ENCODE measurements at regions not wholly inside any gene's neighbourhood (a gene's known extent, or its start where the extent isn't known, plus 50 kb on each side); places are given as distances from the start of the nearest gene placed in this dataset.
A peak's percentile ranks its signal among the peaks of the same experiment; 100 is the strongest.
"Not testable (repeated sequence)": the region's sequence is repeated elsewhere in the genome, so short reads cannot be mapped to it uniquely, and the experiment has no call there.

DNA sequence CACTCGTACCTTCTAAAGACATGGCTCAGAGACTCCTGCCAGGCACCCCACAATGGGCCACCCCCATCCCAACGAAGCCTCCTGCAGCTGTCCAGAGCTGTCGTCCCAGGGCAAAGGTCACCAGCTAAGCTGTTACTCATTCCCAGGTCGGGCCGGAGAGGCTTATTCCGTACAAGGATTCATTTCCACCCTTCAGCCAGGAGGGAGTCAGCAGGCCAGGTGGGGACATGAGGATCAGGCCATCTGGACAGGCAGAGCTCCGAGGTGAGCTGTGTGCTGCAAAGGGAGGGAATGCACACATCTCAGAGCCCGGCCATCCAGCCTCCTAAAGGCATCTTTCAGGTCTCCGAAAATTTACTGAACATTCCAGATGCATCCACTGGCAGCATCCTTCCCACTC, 63.9 kb upstream of the NANOS1 start:
- DNase-seq (ENCODE audit: low read depth), result no peak

DNA sequence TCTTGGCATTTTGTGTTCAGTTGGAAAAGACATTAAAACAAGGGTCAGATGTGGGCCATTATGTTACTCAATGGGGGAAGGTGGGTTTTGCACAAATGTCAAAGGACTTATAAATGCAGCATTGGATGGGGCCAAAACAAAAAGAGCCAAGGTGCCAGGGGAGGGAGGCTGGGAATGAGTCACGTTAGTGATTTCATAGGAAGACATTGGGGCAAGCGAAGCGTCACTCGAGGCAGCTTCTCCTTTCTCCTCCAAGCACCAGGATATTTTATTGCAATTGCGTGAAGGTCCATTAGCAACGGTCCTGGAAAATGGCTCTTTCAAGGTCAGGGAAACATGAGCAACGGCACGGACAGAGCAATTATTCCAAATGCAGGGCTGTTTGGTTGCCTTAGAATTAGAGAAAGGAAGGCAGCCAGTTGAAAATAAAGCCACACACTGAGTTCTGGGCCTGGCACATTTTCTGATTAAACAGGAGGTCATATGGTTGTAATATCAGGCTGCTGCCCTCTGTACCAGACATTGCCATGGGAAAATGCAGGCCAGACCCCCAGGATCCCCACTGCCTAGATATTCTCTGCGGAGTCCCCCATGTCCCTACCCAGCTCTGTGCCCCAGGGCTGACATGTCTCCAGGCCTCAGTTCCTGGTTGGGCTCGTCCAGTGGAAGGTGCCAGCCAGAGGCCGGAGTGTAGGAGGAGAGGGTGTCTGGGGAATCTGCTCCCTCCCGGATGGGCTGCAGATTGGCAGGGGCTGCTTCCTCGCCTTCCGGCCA, 63.3 kb upstream of the NANOS1 start:
- DNase-seq (ENCODE audit: low read depth), result no peak

GRCh38 chr10:118966850-118967125, 62.7 kb upstream of the NANOS1 start:
- no peak for DNase-seq (ENCODE audit: low read depth)

GRCh38 chr10:118967160-118967559, 62.4 kb upstream of the NANOS1 start:
- no peak for DNase-seq (ENCODE audit: low read depth)

GRCh38 chr10:118968060-118968459, 61.5 kb upstream of the NANOS1 start:
- DNase-seq (ENCODE audit: low read depth), result no peak

- DNase-seq (ENCODE audit: low read depth), result no peak
Observed at GRCh38 chr10:118968482-118968881, 61.0 kb upstream of the NANOS1 start.

DNA sequence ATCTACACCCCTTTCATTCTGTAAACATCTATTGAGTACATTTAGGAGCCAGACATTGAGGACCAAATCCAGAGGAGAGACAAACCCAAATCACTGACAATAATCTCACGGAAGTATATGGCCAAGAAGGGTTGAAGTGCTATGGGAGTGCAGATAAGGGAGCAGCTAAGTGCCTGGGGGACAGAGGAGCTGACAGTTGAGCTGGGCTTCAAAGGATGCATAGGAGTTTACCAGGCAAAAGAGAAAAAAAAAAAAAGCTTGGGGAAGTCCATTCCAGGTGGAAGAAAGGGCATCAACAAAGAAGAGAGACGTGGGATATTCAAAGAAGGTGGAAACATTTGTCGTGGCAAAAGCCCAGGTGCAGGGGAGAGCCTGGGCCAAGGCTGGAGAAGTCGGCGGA, 60.5 kb upstream of the NANOS1 start:
- DNase-seq (ENCODE audit: low read depth), result no peak

DNA sequence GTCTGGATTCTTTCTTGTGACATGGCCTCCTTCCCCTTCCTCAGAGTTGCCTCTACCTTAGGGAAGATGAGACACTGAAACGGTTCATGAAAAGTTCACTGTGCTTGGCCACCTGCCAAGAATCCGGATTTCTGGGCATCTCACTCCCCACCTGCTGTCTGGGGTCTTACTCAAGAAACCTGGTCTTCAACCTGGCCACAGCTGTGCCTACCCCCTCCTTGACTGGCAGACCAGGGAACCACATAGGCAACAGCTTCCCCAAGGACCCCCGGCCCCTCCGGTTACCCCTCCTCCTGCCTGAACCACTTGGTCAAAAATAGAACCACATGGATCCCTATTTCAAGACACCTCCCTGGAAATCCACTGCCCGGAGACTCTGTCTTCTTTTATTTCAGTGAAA, 58.7 kb upstream of the NANOS1 start:
- peak; percentile 11 for DNase-seq (ENCODE audit: low read depth)

- DNase-seq (ENCODE audit: low read depth), result no peak
Observed at GRCh38 chr10:118971187-118971586, 58.3 kb upstream of the NANOS1 start.

- no peak for DNase-seq (ENCODE audit: low read depth)
Observed at GRCh38 chr10:118971876-118972275, 57.6 kb upstream of the NANOS1 start.

GRCh38 chr10:118973744-118974143, 55.8 kb upstream of the NANOS1 start:
- no peak for DNase-seq (ENCODE audit: low read depth)

DNA sequence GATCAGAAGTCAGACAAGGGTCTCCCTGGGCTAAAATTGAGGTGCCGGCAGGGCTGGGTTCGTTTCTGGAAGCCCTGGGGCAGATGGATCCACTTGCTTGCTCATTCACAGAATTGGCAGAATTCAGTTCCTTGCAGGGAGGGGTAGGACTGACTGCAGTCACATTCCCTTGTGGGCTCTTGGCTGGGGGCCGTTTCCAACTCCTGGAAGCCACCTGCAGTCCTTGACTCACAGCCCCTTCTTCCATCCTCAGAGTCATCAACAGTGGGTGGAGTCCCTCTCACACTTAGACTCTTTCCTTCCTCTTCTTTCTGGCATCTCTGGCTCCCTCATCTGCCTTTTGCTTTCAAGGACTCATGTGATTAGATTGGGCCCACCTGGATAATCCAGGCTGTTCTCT, 54.6 kb upstream of the NANOS1 start:
- DNase-seq (ENCODE audit: low read depth), result no peak

- not testable (repeated sequence) for DNase-seq (ENCODE audit: low read depth)
Observed at GRCh38 chr10:118976219-118976618, 53.3 kb upstream of the NANOS1 start.

DNA sequence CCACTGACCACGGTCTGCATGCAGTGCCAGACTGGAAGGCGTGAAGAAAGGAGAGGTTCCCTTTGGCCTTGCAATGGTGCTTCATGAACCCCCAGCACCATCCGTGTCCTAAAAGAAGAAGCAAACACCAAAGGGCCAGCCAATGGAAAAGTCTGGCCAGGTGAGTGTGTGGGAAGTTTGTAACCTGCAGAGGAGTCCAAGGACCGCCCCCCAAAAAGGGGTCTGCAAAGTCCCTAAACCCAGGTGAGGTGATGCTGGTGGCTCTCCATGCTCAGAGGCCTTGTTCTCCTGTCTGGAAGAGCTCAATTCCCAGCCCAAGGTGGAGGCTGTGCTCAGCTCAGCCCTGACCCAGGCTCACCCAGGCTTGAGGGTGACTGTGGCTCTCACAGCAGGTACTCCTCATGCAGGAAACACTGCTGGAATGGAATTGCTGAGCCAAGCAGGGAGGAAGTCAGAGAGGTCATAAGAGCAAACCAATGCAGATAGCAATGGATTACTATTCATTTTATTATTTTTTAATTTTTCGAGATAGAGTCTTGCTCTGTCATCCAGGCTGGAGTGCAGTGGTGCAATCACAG, 52.4 kb upstream of the NANOS1 start:
- no peak for DNase-seq (ENCODE audit: low read depth)

DNA sequence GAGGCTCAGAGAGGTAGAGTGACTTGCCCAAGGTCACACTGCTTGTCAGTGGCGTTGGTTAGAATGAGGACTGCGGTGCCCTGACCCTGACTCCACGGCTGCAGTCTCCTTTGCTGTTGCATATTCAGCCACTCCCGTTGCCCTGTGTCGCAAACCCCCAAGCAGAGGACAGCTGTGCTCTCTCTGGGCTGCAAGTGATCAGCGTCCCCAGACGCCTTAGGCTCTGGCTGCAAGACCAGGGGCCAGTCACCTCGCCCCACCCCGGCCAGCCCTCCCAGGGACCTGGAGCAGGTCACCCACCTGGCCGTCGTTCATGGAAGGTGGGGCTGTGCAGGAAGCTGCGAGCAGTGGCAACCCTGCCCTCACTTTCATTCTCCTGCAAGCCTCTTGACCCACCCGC, 51.7 kb upstream of the NANOS1 start:
- no peak for DNase-seq (ENCODE audit: low read depth)

DNA sequence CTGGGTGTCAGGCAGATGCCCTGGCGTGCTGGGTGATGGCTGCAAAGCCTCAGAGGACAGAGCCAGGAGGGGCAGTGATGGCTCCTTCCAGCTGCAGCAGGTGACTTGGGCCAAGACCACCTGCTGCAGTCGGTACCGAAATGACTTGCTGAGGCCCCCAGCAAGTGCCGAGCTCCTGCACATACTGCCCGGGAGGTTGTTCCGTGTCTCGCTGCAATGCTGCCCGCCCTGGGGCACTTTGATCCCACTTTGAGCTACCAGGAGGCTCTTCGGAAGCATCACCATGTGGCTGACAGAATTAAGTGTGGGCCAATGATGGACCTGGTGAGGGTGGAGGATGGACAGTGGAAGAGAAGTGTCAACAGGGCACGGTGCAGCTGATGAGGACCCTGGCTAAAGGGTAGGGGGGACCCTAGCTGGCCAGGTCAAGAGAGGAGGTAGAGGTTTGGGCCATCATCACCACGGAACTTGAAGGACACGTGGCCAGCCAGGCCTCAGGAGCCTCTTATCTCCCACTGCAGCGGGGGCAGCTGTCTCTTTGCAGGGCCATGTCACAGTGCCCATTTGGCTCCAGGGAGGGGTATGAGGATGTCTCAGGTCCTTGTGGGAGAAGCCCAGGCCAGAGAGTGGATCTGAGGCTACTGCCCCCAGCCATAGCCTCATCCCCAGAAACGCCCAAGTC, 51.1 kb upstream of the NANOS1 start:
- no peak for DNase-seq (ENCODE audit: low read depth)

- no peak for DNase-seq (ENCODE audit: low read depth)
Observed at GRCh38 chr10:118978998-118979350, 50.5 kb upstream of the NANOS1 start.

DNA sequence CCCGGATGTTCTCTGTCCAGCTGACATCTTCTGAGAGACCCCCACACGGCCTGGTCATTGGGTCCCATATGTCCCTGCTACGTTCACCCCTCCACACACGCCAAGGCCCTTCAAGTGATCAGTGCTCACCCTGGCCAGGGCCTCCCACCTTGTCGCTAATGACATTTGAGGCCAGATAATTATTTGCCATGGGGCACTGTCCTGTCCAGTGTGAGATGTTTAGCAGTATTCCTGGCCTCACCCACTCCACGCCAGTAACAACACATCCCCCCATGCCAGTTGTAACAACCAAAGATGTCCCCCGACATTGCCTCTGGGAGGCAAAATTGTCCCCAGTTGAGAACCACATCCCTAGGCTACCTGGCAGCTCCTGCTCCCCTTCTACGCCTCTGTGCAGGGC, 49.9 kb upstream of the NANOS1 start:
- DNase-seq (ENCODE audit: low read depth), result no peak

Measured in amniotic epithelial cell (primary cell).